Mesenchymal stem cell (in vitro differentiated cells and primary cell): ENCODE measurements at regions not wholly inside any gene's neighbourhood (a gene's known extent, or its start where the extent isn't known, plus 50 kb on each side); places are given as distances from the start of the nearest gene placed in this dataset.

ENCODE experiments used
- DNase-seq: peaks from one replicate; pipeline ENCODE4 v3.0.0-alpha.2; 2013
- H2AFZ ChIP-seq: one replicate; pipeline ENCODE4 v1.6.1; 2013; ENCODE audit warnings: low read depth, mild to moderate bottlenecking, control low read depth, inconsistent platforms, low read length, moderate library complexity
- H2AK5ac ChIP-seq: 2 replicates; pipeline ENCODE4 v1.6.1; 2013; ENCODE audit warnings: low read length, moderate library complexity, mild to moderate bottlenecking, inconsistent platforms; ENCODE audit not compliant: severe bottlenecking
- H2BK120ac ChIP-seq: one replicate; pipeline ENCODE4 v1.6.1; 2013; ENCODE audit warnings: low read depth, mild to moderate bottlenecking, inconsistent platforms, low read length, moderate library complexity
- H2BK12ac ChIP-seq, 2 experiments: one replicate each; pipeline ENCODE4 v1.6.1; 2013; ENCODE audit warnings: inconsistent platforms in 2 of 2, low read length in 2 of 2, mild to moderate bottlenecking in 2 of 2, moderate library complexity in 2 of 2, control low read depth in 1 of 2
- H2BK15ac ChIP-seq: one replicate; pipeline ENCODE4 v1.6.1; 2013; ENCODE audit warnings: mild to moderate bottlenecking, low read depth, inconsistent platforms; ENCODE audit not compliant: poor library complexity, severe bottlenecking
- H2BK5ac ChIP-seq: 2 replicates; pipeline ENCODE4 v1.6.1; 2013; ENCODE audit warnings: low read depth, mild to moderate bottlenecking, low read length, control low read depth, inconsistent platforms; ENCODE audit not compliant: poor library complexity, severe bottlenecking
- H3K14ac ChIP-seq, 2 experiments: one replicate each; pipeline ENCODE4 v1.6.1; 2013; ENCODE audit warnings: inconsistent platforms in 2 of 2, low read length in 2 of 2, control low read depth in 1 of 2, mild to moderate bottlenecking in 1 of 2, moderate library complexity in 1 of 2
- H3K18ac ChIP-seq, 2 experiments: one replicate each; pipeline ENCODE4 v1.6.1; 2013; ENCODE audit warnings: inconsistent platforms in 2 of 2, low read length in 2 of 2, control low read depth in 1 of 2, low read depth in 1 of 2, mild to moderate bottlenecking in 1 of 2
- H3K23ac ChIP-seq, 2 experiments: one replicate each; pipeline ENCODE4 v1.6.1; 2013; ENCODE audit warnings: inconsistent platforms in 2 of 2, low read length in 2 of 2, mild to moderate bottlenecking in 2 of 2, moderate library complexity in 2 of 2, control low read depth in 1 of 2
- H3K27ac ChIP-seq: 2 replicates; pipeline ENCODE4 v1.5.1; 2013; ENCODE audit warnings: mild to moderate bottlenecking, moderate library complexity, low read length, control low read depth, inconsistent platforms; ENCODE audit not compliant: poor library complexity, severe bottlenecking
- H3K27me3 ChIP-seq, 2 experiments: 2 replicates each; pipeline versions ENCODE4 v1.6.1 to v1.7.0; 2013; ENCODE audit warnings: low read length in 2 of 2, mild to moderate bottlenecking in 2 of 2, moderate library complexity in 2 of 2, control low read depth in 1 of 2, inconsistent platforms in 1 of 2; ENCODE audit not compliant: control insufficient read depth in 1 of 2, insufficient read depth in 1 of 2
- H3K36me3 ChIP-seq, 2 experiments: 2 replicates each; pipeline versions ENCODE4 v1.6.1 to v1.7.0; 2013; ENCODE audit warnings: low read length in 2 of 2, control low read depth in 1 of 2, inconsistent platforms in 1 of 2, low read depth in 1 of 2, mild to moderate bottlenecking in 1 of 2; ENCODE audit not compliant: insufficient read depth in 2 of 2, control insufficient read depth in 1 of 2
- H3K4ac ChIP-seq, 2 experiments: one replicate each; pipeline ENCODE4 v1.6.1; 2013; ENCODE audit warnings: inconsistent platforms in 2 of 2, low read length in 2 of 2, mild to moderate bottlenecking in 2 of 2, moderate library complexity in 2 of 2, control low read depth in 1 of 2, low read depth in 1 of 2
- H3K4me1 ChIP-seq: 2 replicates; pipeline ENCODE4 v1.6.1; 2013; ENCODE audit warnings: low read depth, low read length, control low read depth; ENCODE audit not compliant: control insufficient read depth, insufficient read depth
- H3K4me2 ChIP-seq: 2 replicates; pipeline ENCODE4 v1.6.1; 2013; ENCODE audit warnings: low read length, mild to moderate bottlenecking, inconsistent platforms; ENCODE audit not compliant: poor library complexity, severe bottlenecking
- H3K4me3 ChIP-seq, 2 experiments: 2 replicates each; pipeline versions ENCODE4 v1.5.1 to v1.7.0; 2013; ENCODE audit warnings: low read length in 2 of 2, mild to moderate bottlenecking in 2 of 2, control low read depth in 1 of 2, low read depth in 1 of 2; ENCODE audit not compliant: insufficient read depth in 1 of 2
- H3K79me1 ChIP-seq: replicated peaks from 2 replicates; pipeline ENCODE4 v1.6.1; 2013; ENCODE audit warnings: mild to moderate bottlenecking, control low read depth, low read length, inconsistent platforms; ENCODE audit not compliant: poor library complexity, severe bottlenecking
- H3K9ac ChIP-seq: 2 replicates; pipeline ENCODE4 v1.7.0; 2013; ENCODE audit warnings: mild to moderate bottlenecking, low read length, moderate library complexity
- H3K9me3 ChIP-seq: 2 replicates; pipeline ENCODE4 v1.7.0; 2013; ENCODE audit warnings: mild to moderate bottlenecking, low read length; ENCODE audit not compliant: control insufficient read depth
- H4K8ac ChIP-seq: one replicate; pipeline ENCODE4 v1.6.1; 2013; ENCODE audit warnings: inconsistent platforms, mild to moderate bottlenecking, low read length, moderate library complexity
- H4K91ac ChIP-seq: one replicate; pipeline ENCODE4 v1.6.1; 2013; ENCODE audit warnings: mild to moderate bottlenecking, low read length, inconsistent platforms
- WGBS: methylation state at CpG from one replicate; pipeline ENCODE4 v1.1.7; 2013; ENCODE audit warnings: mixed read lengths; 5-methylcytosine and 5-hydroxymethylcytosine counted together

DNA sequence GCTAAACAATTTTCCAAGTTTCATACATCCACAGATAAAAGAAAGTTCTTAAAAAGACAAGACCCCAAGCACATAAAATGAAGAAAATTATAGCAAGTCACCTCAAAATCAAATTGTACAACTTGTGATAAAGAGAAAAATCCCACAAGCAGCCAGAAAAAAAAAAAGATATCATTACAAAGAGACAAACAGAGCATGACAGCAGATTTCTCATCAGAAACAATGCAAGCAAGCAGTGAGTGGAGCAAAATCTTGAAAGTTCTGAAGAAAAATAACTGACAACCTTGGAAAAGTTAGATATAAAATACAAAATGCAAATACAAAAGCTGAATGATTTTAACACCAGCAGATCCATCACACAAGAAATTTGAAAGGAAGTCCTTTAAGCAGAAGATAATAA is 194.5 kb upstream of the SOX5 start:
- no peaks in the 10 kb centered on the region for H3K36me3 ChIP-seq
- no peak overlapping the region for H3K27ac ChIP-seq
- no peak overlapping the region for H2AK5ac ChIP-seq
- no peak overlapping the region for H4K8ac ChIP-seq
- no peak overlapping the region for H3K4me3 ChIP-seq
- H3K27me3 ChIP-seq, result no peaks in the 10 kb centered on the region
- peaks cover 19% of the 10 kb centered on the region for H3K9me3 ChIP-seq
- no peak overlapping the region for H3K9ac ChIP-seq
- no peak overlapping the region for H3K4me2 ChIP-seq
- H2BK12ac ChIP-seq, result no peak overlapping the region
- no peak overlapping the region for H4K91ac ChIP-seq
- no peaks in the 10 kb centered on the region for H3K4me1 ChIP-seq
- H2BK5ac ChIP-seq, result no peak overlapping the region
- H3K4ac ChIP-seq, result no peak overlapping the region
- H3K18ac ChIP-seq, result no peak overlapping the region
- no peak overlapping the region for H2AFZ ChIP-seq
- no peaks in the 10 kb centered on the region for H3K79me1 ChIP-seq
- DNase-seq, result no peak
- H2BK15ac ChIP-seq, result no peak overlapping the region
- no peak overlapping the region for H3K14ac ChIP-seq
- no peak overlapping the region for H3K23ac ChIP-seq
- H2BK120ac ChIP-seq, result no peak overlapping the region

DNA sequence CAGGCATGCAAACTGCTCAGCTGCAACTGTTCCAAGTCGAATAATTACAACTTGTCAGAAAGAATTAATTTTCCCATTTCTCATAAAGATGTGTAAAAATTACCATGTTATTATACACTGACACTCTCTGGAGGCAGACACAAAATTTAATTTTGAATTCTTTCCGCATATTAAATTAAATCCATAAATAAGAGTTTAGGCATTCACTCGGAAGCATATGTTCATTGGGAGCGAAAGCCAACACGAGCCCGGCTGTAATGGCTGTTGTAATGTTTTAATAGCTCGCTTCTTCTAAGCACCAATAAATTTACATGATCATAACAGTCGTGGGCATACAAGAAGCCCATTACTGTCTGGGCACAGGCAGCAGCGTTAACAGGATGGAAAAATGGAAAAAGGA is 189.6 kb upstream of the SOX5 start:
- H4K91ac ChIP-seq, result no peak overlapping the region
- no peaks in the 10 kb centered on the region for H3K27me3 ChIP-seq
- WGBS, result 96% methylated on average over 6 of the region's 9 CpGs
- H2BK120ac ChIP-seq, result no peak overlapping the region
- H3K4me2 ChIP-seq, result no peak overlapping the region
- H2AK5ac ChIP-seq, result no peak overlapping the region
- no peak overlapping the region for H4K8ac ChIP-seq
- H3K23ac ChIP-seq, result no peak overlapping the region
- no peak overlapping the region for H3K4me3 ChIP-seq
- no peak for DNase-seq
- no peaks in the 10 kb centered on the region for H3K4me1 ChIP-seq
- no peaks in the 10 kb centered on the region for H3K79me1 ChIP-seq
- no peak overlapping the region for H2BK5ac ChIP-seq
- no peak overlapping the region for H2AFZ ChIP-seq
- peaks cover 14% of the 10 kb centered on the region for H3K9me3 ChIP-seq
- H3K27ac ChIP-seq, result no peak overlapping the region
- H3K4ac ChIP-seq, result no peak overlapping the region
- H3K14ac ChIP-seq, result no peak overlapping the region
- no peak overlapping the region for H2BK15ac ChIP-seq
- H3K9ac ChIP-seq, result no peak overlapping the region
- H2BK12ac ChIP-seq, result no peak overlapping the region
- H3K18ac ChIP-seq, result no peak overlapping the region
- H3K36me3 ChIP-seq, result no peaks in the 10 kb centered on the region

DNA sequence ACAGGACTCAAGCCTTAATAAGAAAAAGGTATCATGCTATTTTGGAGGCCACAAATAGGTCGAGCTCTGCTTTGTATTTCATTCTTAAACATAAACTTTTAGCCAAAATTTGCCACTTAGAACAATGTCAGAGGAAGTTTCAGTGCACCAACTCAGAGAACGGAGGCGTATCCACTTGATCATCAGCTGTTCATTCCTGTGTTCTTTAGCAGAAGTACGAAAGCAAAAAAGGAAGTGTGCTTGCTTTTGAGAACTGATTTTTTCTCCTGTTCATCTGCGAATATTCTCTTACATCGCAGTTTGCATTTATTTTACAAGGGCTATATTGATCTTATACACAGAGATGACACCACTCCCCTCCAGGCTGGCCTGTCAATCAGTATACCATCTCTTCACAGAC is 188.6 kb upstream of the SOX5 start:
- Histone ChIP-seq H2BK12ac (no peak overlapping the region), H3K4me2 (no peak overlapping the region), H2BK120ac (no peak overlapping the region), H3K14ac (no peak overlapping the region), H3K9me3 (peaks cover 10% of the 10 kb centered on the region), H3K18ac (no peak overlapping the region), H3K4me1 (no peaks in the 10 kb centered on the region), H3K27me3 (no peaks in the 10 kb centered on the region), H2AK5ac (no peak overlapping the region), H3K4me3 (no peak overlapping the region), H3K23ac (no peak overlapping the region), H2BK5ac (no peak overlapping the region), H2AFZ (no peak overlapping the region), H3K79me1 (no peaks in the 10 kb centered on the region), H3K36me3 (no peaks in the 10 kb centered on the region), H3K4ac (no peak overlapping the region), H4K91ac (no peak overlapping the region), H2BK15ac (no peak overlapping the region), H3K27ac (no peak overlapping the region), H4K8ac (no peak overlapping the region), H3K9ac (no peak overlapping the region)
- WGBS, result 97% methylated on average over 6 of the region's 6 CpGs
- no peak for DNase-seq

DNA sequence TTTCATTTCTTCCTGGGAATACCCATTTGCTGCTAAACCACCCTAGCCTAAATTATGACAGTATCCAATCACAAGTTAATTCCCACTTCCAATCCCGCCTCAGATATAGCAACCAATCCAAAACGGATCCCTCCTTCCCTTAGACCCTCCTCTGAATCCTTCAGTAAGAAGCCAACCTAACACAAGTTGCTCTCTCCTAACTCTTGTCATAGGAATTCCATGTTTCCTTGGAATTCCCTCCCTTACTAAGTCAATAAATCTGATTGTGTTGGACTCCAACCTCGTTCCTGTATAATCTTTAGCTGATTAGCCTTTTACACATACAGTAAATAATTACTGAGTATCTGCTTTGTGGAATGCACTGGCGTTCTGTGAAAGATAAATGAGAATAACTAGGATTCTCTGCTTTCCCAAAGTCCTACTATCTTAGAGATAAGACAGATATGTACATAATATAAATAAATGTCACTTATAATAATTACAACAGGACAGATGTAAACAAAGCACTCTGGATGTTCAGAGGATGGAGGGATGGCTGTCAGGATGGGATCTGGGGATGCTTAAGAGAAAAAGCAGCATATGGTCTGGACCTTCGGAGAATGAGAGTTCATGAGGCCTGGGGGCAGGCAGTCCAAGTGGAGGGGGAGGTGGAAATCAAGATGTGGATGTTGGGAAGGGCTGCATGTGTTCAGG is 185.8 kb upstream of the SOX5 start:
- Histone ChIP-seq H3K79me1 (no peaks in the 10 kb centered on the region), H3K9me3 (no peaks in the 10 kb centered on the region), H3K36me3 (no peaks in the 10 kb centered on the region), H4K8ac (no peak overlapping the region), H2AK5ac (peak overlapping the region; percentile 26), H3K9ac (no peak overlapping the region), H2BK12ac (no peak overlapping the region), H3K4me3 (no peak overlapping the region), H3K23ac (no peak overlapping the region), H2BK5ac (no peak overlapping the region), H3K14ac (no peak overlapping the region), H3K27me3 (no peaks in the 10 kb centered on the region), H2BK120ac (no peak overlapping the region), H3K4me2 (no peak overlapping the region), H3K27ac (no peak overlapping the region), H2BK15ac (no peak overlapping the region), H2AFZ (no peak overlapping the region), H3K18ac (peak overlapping the region in 1 of 2 experiments; percentile 9), H4K91ac (no peak overlapping the region), H3K4ac (no peak overlapping the region), H3K4me1 (no peaks in the 10 kb centered on the region)
- DNase-seq, result peak; percentile 77
- 42% methylated on average over 3 of the region's 5 CpGs for WGBS
